Activated naive CD8-positive, alpha-beta T cell (primary cell): ENCODE measurements at regions not wholly inside any gene's neighbourhood (a gene's known extent, or its start where the extent isn't known, plus 50 kb on each side); places are given as distances from the start of the nearest gene placed in this dataset.

Source experiments
- H3K27ac Mint-ChIP-seq: one replicate; pipeline ENCODE4 v1.8.0; 2021; ENCODE audit warnings: mixed read lengths
- H3K27me3 Mint-ChIP-seq: one replicate; pipeline ENCODE4 v1.8.0; 2021; ENCODE audit warnings: mixed read lengths
- H3K36me3 Mint-ChIP-seq: one replicate; pipeline ENCODE4 v1.8.0; 2021; ENCODE audit warnings: mixed read lengths
- H3K4me1 Mint-ChIP-seq: one replicate; pipeline ENCODE4 v1.8.0; 2021; ENCODE audit warnings: low read depth, mixed read lengths
- H3K4me3 Mint-ChIP-seq: one replicate; pipeline ENCODE4 v1.8.0; 2021; ENCODE audit warnings: mild to moderate bottlenecking, mixed read lengths
- H3K9me3 Mint-ChIP-seq: one replicate; pipeline ENCODE4 v1.8.0; 2021; ENCODE audit warnings: low read depth, mixed read lengths

DNA sequence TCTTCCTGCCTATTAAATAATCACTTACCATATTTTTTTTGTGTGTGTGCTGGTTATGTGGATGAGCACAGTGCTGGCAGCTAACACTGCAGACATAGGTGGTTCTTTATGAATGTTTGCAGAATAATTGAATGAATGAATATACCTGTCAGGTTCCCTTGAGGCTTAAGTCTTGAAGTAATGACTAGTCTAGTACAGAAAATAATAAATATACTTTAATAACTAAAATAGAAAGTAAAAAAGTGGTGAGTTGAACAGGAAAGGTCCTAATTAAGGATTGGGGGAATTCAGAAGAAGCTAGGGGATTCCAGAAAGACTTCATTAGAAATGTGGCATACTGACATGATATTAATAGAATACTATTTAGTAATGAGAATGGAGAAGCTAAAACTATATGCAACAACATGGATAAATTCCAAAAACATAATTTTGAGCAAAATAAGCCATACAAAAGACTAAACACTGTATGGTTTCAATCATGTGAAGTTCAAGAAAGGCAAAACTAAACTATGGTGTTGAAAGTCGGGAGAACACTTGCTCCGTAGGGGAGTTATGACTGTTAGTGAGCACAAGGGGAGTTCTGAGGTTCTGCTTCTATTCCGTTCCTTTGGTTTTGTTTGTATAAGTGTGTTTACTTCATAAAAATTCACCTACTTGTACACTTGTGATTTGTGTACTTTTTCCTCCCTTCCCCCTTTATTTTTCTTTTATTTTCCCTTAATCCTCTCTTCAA lies 464.6 kb downstream of the MTX2 start:
- H3K4me1 Mint-ChIP-seq: peaks cover 2% of the 10 kb centered on the region
- H3K27me3 Mint-ChIP-seq: peaks cover 3% of the 10 kb centered on the region
- peaks cover 3% of the 10 kb centered on the region for H3K36me3 Mint-ChIP-seq
- H3K4me3 Mint-ChIP-seq: no peak overlapping the region
- H3K27ac Mint-ChIP-seq: no peak overlapping the region
- no peaks in the 10 kb centered on the region for H3K9me3 Mint-ChIP-seq

DNA sequence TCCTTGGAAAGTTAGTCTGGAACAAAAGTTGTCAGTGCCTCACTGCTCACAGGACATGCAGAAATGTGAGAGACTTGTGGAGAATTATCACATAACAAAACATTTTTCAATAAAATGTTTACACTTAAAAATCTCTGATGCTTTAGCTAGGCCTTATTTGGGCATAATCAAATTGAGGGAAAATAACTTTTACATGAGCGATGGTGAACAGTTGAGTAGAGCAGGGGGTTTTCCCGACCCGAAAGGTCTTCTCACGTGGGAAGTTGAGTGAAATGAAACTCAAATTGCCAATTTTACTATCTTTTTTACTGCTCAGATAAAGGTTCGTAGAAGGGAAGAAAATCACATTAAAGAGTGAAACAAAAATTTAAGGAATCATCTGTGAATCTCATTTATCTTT lies 465.6 kb downstream of the MTX2 start:
- H3K4me3 Mint-ChIP-seq: no peak overlapping the region
- peaks cover 2% of the 10 kb centered on the region for H3K4me1 Mint-ChIP-seq
- peaks cover 3% of the 10 kb centered on the region for H3K36me3 Mint-ChIP-seq
- H3K9me3 Mint-ChIP-seq: no peaks in the 10 kb centered on the region
- H3K27me3 Mint-ChIP-seq: peaks cover 3% of the 10 kb centered on the region
- no peak overlapping the region for H3K27ac Mint-ChIP-seq

DNA sequence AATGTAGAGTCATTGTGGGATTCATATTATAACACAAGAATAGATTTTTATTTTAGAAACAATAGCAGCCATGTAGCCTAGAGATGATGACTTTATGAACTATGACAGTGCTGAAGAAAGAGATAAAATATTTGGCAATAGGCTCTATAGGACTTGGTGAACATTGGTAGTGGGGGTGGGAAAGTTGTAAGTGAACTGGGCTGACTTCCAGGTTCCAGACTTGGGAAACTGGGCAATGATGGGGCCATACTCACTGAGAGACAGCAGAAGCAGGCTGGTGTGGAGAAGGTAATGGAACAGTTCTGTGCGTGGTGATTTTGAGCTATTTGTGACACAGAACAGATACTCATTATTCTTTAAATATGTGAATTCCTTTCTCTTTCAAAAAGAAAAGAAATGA lies 470.3 kb upstream of the HNRNPA3 start:
- Mint-ChIP-seq H3K4me3 (no peak overlapping the region), H3K36me3 (peaks cover 3% of the 10 kb centered on the region), H3K9me3 (no peaks in the 10 kb centered on the region), H3K4me1 (peaks cover 7% of the 10 kb centered on the region), H3K27ac (no peak overlapping the region), H3K27me3 (peaks cover 3% of the 10 kb centered on the region)

DNA sequence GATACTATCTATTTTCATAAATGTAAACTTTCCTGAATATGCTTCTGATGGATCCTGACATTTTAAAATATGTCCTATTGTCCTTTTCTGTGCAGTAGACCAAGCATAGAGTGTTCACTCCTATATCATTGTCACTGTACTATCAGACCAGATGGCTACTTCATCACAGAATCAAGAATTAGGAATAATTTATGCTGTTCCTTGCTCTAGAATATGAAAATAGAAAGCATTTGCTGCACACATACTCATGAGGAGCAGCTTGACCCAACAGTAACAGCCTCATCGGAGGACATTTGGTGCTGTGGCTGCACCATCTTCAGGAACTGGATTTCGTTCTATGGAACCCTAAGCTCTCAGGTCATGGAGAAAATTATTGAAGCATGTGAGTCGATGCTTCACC lies 468.9 kb upstream of the HNRNPA3 start:
- H3K27ac Mint-ChIP-seq: no peak overlapping the region
- no peaks in the 10 kb centered on the region for H3K9me3 Mint-ChIP-seq
- H3K4me3 Mint-ChIP-seq: no peak overlapping the region
- no peaks in the 10 kb centered on the region for H3K36me3 Mint-ChIP-seq
- no peaks in the 10 kb centered on the region for H3K27me3 Mint-ChIP-seq
- H3K4me1 Mint-ChIP-seq: peaks cover 7% of the 10 kb centered on the region

DNA sequence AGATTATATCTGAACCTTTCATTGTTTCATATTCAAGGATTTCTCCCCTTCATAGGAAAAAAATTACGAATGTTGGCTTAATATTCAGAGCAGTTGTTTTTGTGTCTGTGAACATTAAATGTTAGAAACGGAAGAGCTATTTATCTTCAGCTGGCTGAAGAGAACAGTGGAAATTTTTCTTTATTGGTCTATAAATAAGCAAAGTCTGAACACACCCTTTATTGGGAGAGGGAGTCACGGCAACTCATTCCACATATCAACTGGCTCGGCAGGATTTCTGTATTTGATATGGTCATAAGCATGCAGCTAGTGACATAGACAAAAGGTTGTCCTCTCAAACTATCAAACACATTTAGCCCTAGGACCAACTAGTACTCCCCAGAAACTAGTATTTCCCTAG lies 468.4 kb upstream of the HNRNPA3 start:
- no peaks in the 10 kb centered on the region for H3K36me3 Mint-ChIP-seq
- no peaks in the 10 kb centered on the region for H3K27me3 Mint-ChIP-seq
- peaks cover 5% of the 10 kb centered on the region for H3K4me1 Mint-ChIP-seq
- no peak overlapping the region for H3K4me3 Mint-ChIP-seq
- H3K27ac Mint-ChIP-seq: no peak overlapping the region
- no peaks in the 10 kb centered on the region for H3K9me3 Mint-ChIP-seq

DNA sequence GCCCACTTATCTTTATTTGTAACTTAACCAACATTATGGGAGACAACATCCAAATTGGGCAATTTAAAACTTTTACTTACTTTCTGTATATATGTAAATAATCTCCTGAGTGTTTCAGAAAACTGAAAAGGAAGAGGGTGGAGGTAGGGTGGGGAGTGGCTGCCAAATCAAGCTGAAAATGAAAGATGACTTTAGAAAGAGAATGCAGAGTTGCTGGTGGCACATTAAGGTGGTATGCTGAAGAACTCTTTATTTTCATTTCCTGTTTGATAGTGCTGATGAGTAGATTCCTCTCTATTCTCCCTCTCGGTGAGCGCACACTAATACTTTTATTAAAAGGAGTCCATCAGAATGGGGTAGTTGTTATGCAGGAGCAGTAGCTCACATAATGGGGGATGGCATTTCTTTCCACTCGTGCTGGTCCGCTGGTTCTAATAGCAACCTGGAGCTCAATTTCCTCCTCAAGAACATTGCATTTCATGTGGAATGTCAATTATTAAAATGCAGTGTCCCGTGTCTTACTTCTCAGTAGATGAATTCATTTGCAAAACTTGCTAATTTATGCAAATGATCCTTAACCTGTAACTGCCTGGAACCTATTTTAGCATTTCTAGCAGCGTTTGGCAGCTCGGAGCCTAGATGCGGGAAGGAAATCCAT lies 466.9 kb upstream of the HNRNPA3 start:
- Mint-ChIP-seq H3K4me1 (peaks cover 5% of the 10 kb centered on the region), H3K27me3 (no peaks in the 10 kb centered on the region), H3K27ac (no peak overlapping the region)

DNA sequence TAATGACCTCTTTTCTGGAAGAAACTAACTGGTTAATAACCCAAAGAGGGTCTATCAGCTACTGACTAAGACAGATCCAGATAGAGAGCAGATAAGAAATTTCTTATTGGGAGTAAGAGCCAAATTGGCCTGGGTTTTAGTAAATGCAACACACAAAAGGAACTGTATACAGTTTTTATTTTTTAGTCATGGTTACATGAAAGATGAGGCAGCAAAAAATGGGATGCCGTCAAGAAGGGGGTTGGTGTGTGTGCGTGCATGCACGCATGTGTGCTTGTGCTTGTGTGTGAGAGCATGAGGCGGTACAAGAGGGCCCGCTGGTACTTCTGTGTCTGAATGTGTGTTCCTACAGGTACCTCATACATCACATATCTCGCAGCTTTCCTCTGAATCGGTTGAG lies 466.2 kb upstream of the HNRNPA3 start:
- H3K9me3 Mint-ChIP-seq: no peaks in the 10 kb centered on the region
- H3K4me1 Mint-ChIP-seq: peaks cover 5% of the 10 kb centered on the region
- H3K4me3 Mint-ChIP-seq: no peak overlapping the region
- no peaks in the 10 kb centered on the region for H3K36me3 Mint-ChIP-seq
- no peaks in the 10 kb centered on the region for H3K27me3 Mint-ChIP-seq
- H3K27ac Mint-ChIP-seq: no peak overlapping the region

More for the DNA sequence above, 466.9 kb upstream of the HNRNPA3 start:
- H3K36me3 Mint-ChIP-seq: no peaks in the 10 kb centered on the region
- no peak overlapping the region for H3K4me3 Mint-ChIP-seq
- H3K9me3 Mint-ChIP-seq: no peaks in the 10 kb centered on the region

DNA sequence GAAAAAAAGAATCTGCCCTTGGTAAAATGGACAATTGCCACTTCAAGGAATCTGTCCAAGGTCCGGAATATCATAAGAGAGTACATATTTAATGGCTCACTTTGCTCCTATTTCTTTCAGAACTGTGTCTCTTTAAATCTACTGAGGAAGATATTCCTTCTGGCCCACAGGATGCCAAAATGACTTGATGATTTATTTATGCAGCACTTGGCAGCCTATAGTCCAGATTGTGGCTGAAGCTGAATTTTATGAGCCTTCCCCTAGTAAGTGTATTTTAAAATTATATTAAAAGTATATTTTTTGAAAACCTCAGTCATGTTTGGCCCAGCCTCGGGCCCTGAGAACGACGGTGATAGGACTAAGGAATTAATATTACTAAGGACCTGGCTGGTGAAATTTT lies 465.1 kb upstream of the HNRNPA3 start:
- H3K9me3 Mint-ChIP-seq: no peaks in the 10 kb centered on the region
- H3K4me3 Mint-ChIP-seq: no peak overlapping the region
- H3K4me1 Mint-ChIP-seq: peaks cover 5% of the 10 kb centered on the region
- no peaks in the 10 kb centered on the region for H3K27me3 Mint-ChIP-seq
- H3K36me3 Mint-ChIP-seq: no peaks in the 10 kb centered on the region
- H3K27ac Mint-ChIP-seq: no peak overlapping the region

DNA sequence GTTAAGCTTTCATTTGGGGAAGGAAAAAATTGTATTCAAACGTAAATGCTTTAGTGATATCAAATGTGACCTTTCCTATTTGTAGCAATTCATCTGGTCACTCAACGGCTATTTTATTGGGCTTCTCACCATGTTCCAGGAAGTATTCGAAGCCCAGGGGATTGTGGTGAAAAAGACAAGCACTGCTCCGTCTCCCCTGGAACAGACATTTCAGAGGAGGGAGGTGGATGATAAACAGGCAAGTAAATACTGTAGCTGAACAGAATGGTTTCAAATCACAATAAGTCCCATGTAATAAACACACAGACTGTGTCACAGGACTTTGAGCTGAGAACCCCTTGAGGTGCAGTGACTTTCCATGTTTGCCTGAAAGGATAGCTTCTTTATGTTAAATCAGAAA lies 464.7 kb upstream of the HNRNPA3 start:
- H3K27ac Mint-ChIP-seq: no peak overlapping the region
- H3K36me3 Mint-ChIP-seq: no peaks in the 10 kb centered on the region
- H3K27me3 Mint-ChIP-seq: no peaks in the 10 kb centered on the region
- H3K4me1 Mint-ChIP-seq: peaks cover 5% of the 10 kb centered on the region
- H3K4me3 Mint-ChIP-seq: no peak overlapping the region
- no peaks in the 10 kb centered on the region for H3K9me3 Mint-ChIP-seq

DNA sequence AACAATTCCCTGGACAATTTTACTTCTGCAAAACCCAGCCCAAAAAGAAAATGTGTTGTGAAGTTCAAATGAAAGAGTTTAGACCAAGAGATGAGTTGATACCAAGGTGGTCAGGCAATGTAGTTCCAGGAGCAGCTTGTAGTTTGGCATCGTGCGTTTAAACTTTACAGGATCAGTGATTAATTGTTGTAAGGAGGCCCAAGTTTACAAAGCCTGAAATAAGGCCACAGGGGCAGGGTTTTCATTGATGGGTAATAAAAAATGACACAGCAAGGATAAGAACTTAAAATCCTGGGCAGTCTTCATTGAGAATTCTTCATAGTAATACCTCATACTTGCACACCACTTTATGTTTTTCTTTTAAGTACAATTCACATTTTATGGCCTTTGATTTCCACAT lies 463.9 kb upstream of the HNRNPA3 start:
- Mint-ChIP-seq H3K9me3 (no peaks in the 10 kb centered on the region), H3K27ac (no peak overlapping the region), H3K4me3 (no peak overlapping the region)

DNA sequence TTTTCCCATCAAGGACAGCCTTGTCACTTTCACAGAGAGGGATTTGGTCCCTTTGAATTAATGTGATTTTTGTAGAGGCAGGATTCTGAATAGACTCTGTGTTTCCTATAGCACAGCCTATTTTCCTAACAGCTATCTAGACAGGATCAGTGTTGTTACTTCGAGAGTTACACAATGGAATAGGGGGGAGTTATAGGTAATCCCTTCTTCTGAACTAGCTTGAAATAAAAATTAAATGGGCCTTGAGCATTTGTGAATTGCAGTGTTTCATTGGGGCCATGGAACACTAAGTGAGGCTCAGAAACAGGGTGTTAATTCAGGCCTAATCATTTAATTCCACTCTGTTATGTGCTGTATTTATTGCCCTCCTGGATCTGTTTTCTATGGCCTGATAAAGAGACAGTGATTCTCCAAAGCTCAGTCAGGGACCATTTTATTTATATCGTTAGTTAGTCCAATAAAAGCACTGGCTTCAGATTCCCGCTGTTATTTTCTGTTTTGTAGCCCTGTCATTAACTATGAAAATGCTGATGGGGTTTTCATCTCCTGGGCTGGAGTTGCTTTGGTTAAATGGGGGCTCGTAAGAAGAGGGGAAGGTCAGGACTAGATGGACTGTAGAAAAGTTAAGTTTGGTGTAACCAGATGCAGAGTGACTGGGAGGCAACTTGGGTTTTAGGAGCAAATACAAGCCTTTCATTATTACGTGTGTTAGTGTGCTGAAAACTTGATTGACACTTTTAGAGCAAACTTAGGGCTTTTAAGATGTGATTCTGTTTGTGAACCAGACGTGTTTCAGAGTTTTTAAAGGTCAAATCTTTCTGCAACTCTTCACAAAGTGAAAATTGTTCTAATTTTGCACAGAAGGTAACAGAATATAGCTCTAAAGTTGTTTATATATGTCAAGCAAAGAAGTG lies 461.0 kb upstream of the HNRNPA3 start:
- Mint-ChIP-seq H3K4me3 (no peak overlapping the region), H3K27ac (no peak overlapping the region), H3K27me3 (peaks cover 1% of the 10 kb centered on the region), H3K4me1 (no peaks in the 10 kb centered on the region), H3K9me3 (no peaks in the 10 kb centered on the region), H3K36me3 (no peaks in the 10 kb centered on the region)

More for the DNA sequence above, 463.9 kb upstream of the HNRNPA3 start:
- Mint-ChIP-seq H3K27me3 (no peaks in the 10 kb centered on the region), H3K36me3 (no peaks in the 10 kb centered on the region), H3K4me1 (peaks cover 5% of the 10 kb centered on the region)

DNA sequence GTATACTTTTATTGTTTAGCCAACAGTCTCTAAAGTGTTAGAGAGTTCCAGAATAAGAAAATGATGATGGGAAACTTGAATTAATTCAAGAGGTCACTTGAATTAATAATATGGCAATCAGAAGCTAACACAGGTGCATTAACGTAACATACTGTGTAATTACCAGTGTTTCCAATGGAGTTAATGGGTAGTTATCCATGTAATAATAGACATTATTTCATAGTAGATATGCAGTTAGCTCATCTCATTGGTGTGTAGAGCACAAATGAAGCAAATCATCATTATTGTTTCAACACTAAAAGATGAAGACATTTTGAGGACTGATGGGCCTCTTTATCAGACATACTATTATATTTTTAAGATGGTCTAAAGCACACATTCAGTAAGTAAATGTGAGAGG lies 460.3 kb upstream of the HNRNPA3 start:
- Mint-ChIP-seq H3K27ac (no peak overlapping the region), H3K4me3 (no peak overlapping the region), H3K27me3 (peaks cover 1% of the 10 kb centered on the region), H3K36me3 (no peaks in the 10 kb centered on the region), H3K4me1 (no peaks in the 10 kb centered on the region), H3K9me3 (no peaks in the 10 kb centered on the region)

DNA sequence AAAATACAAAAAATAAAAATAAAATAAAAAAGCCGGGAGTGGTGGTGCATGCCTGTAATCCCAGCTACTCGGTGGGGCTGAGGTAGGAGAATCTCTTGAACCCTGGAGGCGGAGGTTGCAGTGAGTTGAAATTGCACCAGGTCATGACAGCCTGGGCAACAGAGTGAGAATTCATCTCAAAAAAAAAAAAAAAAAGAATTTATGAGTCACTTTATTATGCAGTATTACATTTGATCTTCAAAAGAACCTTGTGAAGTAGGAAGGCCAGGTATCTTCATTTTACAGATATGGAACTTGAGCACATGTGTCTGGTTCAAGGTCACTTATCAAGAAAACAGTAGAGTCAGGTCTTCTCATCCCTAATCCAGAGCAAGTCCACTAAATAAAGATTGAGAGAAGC lies 459.4 kb upstream of the HNRNPA3 start:
- Mint-ChIP-seq H3K27ac (no peak overlapping the region), H3K9me3 (no peaks in the 10 kb centered on the region), H3K36me3 (no peaks in the 10 kb centered on the region), H3K4me3 (no peak overlapping the region), H3K4me1 (no peaks in the 10 kb centered on the region), H3K27me3 (peaks cover 1% of the 10 kb centered on the region)

DNA sequence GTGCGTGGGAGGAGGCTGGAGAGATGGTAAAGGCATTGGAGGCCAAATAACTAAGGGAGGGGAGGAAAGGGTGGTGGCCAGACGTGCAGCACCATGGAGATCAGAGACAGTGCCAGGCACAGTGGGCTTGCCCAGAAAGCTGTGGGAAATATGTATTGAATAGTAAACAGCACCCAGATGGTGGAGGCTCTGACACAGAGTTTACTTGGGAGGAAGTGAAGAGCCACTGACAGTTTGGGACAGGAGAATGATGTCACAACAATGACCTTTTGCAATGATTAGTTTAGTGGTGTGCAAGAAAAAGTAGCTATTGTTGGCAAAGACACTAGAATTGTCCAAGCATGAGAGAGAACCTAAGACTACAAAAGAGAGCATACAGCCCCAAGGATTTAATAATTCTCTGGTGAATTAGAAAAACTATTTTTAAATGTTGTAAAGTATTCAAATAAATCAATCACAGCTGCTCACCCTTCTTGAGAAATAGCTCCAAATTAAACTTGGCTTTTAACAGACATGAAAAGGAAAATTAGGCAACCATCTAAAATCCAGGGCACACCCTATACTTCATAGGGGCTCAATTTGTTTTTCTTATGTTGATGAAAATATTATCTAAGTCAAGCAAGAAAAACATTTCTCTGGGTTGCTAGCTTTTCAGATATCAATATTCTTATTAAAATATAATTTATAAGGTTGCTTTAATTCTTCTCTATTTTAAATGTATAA lies 458.7 kb upstream of the HNRNPA3 start:
- H3K36me3 Mint-ChIP-seq: no peaks in the 10 kb centered on the region
- H3K27ac Mint-ChIP-seq: no peak overlapping the region
- H3K27me3 Mint-ChIP-seq: peaks cover 1% of the 10 kb centered on the region

More for the DNA sequence above, 458.7 kb upstream of the HNRNPA3 start:
- Mint-ChIP-seq H3K4me3 (no peak overlapping the region), H3K4me1 (no peaks in the 10 kb centered on the region), H3K9me3 (no peaks in the 10 kb centered on the region)
